DOHH2 (cell line): ENCODE measurements at regions not wholly inside any gene's neighbourhood (a gene's known extent, or its start where the extent isn't known, plus 50 kb on each side); places are given as distances from the start of the nearest gene placed in this dataset.

Experiments used
- CTCF ChIP-seq: fragments of 200-600 bp; sonication (generic); IDR thresholded peaks from one replicate; pipeline ENCODE4 v1.5.1; 2014; ENCODE audit warnings: antibody characterized with exemption, mild to moderate bottlenecking, low read depth, low read length; ENCODE audit not compliant: poor library complexity, severe bottlenecking
- EZH2phosphoT487 ChIP-seq: fragments of 200-600 bp; sonication (generic); IDR thresholded peaks from 2 replicates; pipeline ENCODE4 v1.6.1; 2017; ENCODE audit warnings: borderline replicate concordance, mild to moderate bottlenecking, antibody characterized with exemption, low read length, moderate library complexity, mixed read lengths

DNA sequence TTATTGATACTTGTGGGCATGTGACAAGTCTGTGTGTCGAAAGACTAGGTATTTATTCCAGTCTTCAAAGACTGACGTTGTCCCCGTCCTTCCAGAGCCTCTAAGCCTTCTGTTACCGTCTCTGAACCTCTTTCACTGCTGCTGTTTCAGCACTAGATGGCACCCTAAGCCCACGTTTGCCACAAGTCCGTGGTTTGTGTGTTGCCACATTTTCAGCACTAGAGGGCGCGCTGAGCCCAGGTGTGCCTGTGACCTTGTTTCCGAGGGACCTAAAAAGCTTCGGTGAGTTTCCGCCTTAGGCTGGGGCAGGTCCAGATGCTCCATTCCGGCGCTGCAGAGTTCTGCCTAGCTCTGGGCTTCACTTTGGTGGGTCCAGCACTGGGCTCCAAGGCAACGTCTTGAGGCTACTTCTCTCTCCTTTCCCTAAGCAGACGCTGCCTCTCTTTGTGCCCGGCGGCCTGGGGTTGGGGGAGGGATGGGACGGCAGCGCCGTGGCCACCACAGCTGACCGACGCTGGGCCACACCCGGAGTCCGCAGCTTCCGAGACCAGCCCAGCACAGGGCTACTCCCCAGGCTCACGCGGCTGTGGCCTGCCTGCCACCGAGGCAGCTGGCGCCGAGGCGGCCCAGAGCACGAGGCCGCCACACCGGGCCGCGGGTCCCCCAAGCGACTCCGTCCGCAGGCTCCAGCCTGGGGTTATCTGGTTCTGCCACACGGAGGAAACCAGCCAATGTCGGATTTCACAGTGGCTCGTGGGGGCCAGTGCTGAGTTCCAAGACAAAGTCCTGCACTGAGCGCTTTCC is 520.2 kb downstream of the REEP3 start:
- no peak for TF ChIP-seq EZH2phosphoT487
- peak; percentile 99 for TF ChIP-seq CTCF
